ENCODE measurements at regions not wholly inside any gene's neighbourhood (a gene's known extent, or its start where the extent isn't known, plus 50 kb on each side); places are given as distances from the start of the nearest gene placed in this dataset.

GRCh38 chr6:120357447-120357846, 976.8 kb downstream of the TBC1D32 start:
- no peak overlapping the region for H3K4me3 ChIP-seq (ENCODE audit: low read depth, low read length)
- DNase-seq (ENCODE audit: low read depth): no peak
- TF ChIP-seq, protein P1, sequence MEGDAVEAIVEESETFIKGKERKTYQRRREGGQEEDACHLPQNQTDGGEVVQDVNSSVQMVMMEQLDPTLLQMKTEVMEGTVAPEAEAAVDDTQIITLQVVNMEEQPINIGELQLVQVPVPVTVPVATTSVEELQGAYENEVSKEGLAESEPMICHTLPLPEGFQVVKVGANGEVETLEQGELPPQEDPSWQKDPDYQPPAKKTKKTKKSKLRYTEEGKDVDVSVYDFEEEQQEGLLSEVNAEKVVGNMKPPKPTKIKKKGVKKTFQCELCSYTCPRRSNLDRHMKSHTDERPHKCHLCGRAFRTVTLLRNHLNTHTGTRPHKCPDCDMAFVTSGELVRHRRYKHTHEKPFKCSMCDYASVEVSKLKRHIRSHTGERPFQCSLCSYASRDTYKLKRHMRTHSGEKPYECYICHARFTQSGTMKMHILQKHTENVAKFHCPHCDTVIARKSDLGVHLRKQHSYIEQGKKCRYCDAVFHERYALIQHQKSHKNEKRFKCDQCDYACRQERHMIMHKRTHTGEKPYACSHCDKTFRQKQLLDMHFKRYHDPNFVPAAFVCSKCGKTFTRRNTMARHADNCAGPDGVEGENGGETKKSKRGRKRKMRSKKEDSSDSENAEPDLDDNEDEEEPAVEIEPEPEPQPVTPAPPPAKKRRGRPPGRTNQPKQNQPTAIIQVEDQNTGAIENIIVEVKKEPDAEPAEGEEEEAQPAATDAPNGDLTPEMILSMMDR (IDR thresholded peaks at IDR 0.05; ENCODE audit: insufficient read depth, low read depth, low read length): no peak

GRCh38 chr6:120355822-120356221, 978.5 kb downstream of the TBC1D32 start:
- TF ChIP-seq, protein P1 (IDR thresholded peaks at IDR 0.05; ENCODE audit: insufficient read depth, low read depth, low read length): no peak
- no peak overlapping the region for H3K4me3 ChIP-seq (ENCODE audit: low read depth, low read length)
- no peak for DNase-seq (ENCODE audit: low read depth)

DNA sequence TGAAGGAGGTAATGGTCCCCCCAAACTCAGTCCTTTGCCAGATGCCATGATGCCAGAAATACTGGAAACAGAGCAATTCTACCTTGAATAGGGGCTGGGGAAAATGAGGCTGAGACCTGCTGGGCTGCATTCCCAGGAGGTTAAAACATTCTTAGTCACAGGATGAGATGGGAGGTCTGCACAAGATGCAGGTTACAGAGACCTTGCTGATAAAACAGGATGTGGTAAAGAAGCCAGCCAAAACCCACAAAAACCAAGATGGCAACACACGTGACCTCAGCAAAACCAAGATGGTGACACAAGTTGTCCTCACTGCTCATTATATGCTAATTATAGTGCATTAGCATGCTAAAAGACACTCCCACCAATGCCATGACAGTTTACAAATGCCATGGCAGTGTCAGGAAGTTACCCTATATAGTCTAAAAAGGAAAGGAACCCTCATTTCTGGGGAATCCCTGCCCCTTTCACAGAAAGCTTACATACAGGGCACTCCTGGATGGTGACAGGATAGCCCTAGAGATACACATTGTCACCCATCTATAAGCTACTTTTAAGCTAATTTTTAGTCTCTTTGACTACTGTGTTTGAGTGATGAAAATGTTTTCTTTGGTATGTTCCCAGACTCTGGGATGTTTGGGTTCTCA, 979.7 kb downstream of the TBC1D32 start:
- TF ChIP-seq, protein P1 (IDR thresholded peaks at IDR 0.05; ENCODE audit: insufficient read depth, low read depth, low read length): no peak
- DNase-seq (ENCODE audit: low read depth): no peak
- H3K4me3 ChIP-seq (ENCODE audit: low read depth, low read length): no peak overlapping the region

DNA sequence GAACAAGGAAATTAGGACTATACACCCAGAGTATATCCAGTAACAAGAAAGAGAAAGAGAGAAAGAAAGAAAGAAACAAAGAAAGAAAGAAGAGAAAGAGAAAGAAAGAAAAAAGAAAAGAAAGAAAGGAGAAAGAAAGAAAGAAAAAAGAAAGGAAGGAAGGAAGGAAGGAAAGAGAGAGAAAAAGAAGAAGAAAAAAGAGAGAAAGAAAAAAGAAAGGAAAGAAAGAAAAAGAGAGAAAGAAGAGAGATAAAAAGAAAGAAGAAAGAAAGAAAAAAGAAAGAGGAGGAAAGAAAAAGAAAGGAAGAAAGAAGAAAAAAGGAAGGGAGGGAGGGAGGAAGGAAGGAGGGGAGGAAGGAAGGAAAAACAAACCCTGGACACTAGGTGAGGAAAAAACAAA, 981.8 kb downstream of the TBC1D32 start:
- TF ChIP-seq, protein P1 (IDR thresholded peaks at IDR 0.05; ENCODE audit: insufficient read depth, low read depth, low read length): no peak
- H3K4me3 ChIP-seq (ENCODE audit: low read depth, low read length): no peak overlapping the region
- DNase-seq (ENCODE audit: low read depth): no peak

DNA sequence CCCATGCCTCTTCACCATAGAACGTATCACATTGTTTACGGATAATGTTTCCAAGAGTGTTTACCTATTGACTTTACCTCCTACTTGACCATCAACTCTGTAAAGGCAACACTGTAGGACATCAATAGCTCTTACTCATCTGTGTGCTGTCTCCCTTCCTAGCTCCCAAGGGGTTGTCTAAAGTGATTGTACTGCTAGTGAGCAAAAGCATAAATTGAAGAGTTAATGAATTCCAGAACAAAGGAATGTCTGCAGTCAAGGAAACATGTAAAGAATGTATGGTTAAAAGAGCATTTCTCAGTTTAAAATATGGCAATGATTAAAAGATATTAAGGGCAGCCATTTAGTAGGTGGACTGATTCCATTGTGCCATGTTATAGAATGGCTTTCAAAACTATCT, 985.4 kb downstream of the TBC1D32 start:
- no peak overlapping the region for H3K4me3 ChIP-seq (ENCODE audit: low read depth, low read length)
- DNase-seq (ENCODE audit: low read depth): no peak
- TF ChIP-seq, protein P1 (IDR thresholded peaks at IDR 0.05; ENCODE audit: insufficient read depth, low read depth, low read length): no peak

GRCh38 chr6:120328521-120328920, 979.0 kb upstream of the MAN1A1 start:
- no peak overlapping the region for H3K4me3 ChIP-seq (ENCODE audit: low read depth, low read length)
- no peak for DNase-seq (ENCODE audit: low read depth)
- TF ChIP-seq, protein P1 (IDR thresholded peaks at IDR 0.05; ENCODE audit: insufficient read depth, low read depth, low read length): no peak
